C1 segment of cervical spinal cord (tissue), 14 donors: ENCODE measurements at regions not wholly inside any gene's neighbourhood (a gene's known extent, or its start where the extent isn't known, plus 50 kb on each side); places are given as distances from the start of the nearest gene placed in this dataset.
"Not testable (repeated sequence)": the region's sequence is repeated elsewhere in the genome, so short reads cannot be mapped to it uniquely, and the experiment has no call there.

Source experiments
- DNase-seq, 14 donors: peaks; one replicate each; lab custom pipeline; 2025; lab: John Stamatoyannopoulos, UW

- DNase-seq: not testable (repeated sequence)
These were observed 109.4 kb upstream of the XIST start for GRCh38 chrX:73961867-73962266.

- no peak for DNase-seq
These were observed 92.0 kb upstream of the XIST start for GRCh38 chrX:73944563-73944908.

GRCh38 chrX:73943693-73944562, 91.4 kb upstream of the XIST start:
- peak; percentile 24 to 91 (median 82) for DNase-seq

GRCh38 chrX:73940893-73941470, 88.5 kb upstream of the XIST start:
- no peak for DNase-seq

GRCh38 chrX:73937843-73938242, 85.3 kb upstream of the XIST start:
- not testable (repeated sequence) for DNase-seq

DNA sequence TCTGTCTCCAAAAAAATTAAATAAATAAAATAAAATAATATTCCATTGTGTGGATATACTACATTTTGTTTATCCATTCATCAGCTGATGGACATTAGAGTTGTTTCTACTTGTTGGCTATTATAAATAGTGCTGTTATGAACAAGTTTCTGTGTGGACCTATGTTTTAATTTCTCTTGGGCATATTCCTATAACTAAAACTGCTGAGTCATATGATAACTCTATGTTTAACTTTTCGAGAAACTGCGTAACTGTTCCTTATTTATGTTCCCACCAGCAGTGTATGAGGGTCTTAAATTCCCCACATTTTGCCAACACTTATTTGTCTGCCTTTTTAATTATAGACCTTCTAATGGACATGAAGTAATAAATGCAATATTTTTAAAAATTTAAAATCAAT, 80.0 kb upstream of the XIST start:
- no peak for DNase-seq

DNA sequence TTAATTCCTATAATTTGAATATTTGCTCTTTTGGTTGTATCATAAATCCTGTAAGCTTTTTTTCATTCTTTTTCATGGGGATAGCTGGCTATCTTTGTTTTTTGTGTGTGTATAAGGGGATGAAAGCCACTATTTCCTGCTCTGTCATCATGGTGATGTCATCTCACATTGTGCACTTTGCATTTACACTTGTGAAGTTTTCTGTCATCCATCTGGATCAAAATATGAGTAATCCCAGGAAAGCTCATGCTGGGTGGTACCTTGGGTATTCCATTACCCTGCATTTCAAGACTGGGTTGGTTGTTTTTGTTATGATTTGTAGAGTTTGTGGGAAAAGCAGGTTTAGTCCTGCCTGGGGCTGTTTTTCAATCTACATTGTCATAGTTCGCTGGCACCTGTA, 77.8 kb upstream of the XIST start:
- no peak for DNase-seq

- DNase-seq: no peak
These were observed 70.4 kb upstream of the XIST start for GRCh38 chrX:73922856-73923455.

DNA sequence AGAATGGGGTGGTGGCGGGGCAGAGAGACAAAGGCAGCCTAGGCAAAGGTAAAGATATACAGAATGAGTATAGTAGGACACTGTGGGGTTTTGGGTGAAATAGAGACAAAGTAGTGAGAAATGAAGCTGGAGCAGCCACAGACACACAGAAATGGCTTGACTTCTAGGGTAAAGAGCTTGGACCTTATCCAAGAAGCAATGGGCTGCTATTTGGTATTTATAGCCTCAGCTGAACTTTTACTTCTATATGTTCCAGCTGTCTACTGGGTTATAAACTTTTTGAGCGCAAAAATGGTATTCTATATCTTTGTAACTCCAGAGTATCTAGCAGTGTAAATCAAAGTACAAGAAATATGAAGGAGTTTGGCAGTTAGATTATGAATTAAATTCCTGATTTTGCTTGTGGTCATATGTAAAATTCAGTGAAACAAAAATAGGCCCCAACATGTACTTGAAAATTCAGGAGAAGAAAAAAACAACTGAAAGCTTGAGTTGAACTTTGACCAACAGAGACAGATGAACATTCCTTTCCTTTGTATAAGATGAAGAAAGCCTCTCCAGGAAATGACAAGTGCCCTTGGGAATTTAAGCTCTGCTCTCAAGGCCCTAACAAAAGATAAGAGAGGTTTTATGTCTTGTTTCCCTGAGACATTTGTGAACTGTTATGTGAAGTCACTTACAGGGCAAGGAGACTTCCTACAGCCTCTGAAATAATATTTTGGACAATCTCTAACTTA, 64.6 kb upstream of the XIST start:
- DNase-seq: no peak

DNA sequence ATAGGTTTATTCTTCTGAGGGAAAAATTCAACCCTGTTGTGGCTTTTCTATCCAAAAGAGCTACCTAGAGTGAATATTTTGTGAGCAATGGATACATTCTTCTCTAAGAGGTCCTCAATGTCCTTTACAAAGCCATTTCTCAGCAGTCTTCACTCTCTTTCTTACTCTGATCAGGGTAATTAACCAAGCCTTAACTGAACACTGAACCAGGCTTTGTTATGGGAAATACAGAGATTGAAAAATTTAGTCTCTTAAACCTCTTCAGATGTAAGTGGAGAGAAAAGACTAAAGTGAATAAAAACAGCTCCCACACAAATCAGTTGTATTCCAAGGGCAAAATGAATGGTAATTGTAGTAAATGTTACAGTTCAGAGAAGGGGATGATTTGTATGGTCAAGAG, 64.0 kb upstream of the XIST start:
- no peak for DNase-seq

DNA sequence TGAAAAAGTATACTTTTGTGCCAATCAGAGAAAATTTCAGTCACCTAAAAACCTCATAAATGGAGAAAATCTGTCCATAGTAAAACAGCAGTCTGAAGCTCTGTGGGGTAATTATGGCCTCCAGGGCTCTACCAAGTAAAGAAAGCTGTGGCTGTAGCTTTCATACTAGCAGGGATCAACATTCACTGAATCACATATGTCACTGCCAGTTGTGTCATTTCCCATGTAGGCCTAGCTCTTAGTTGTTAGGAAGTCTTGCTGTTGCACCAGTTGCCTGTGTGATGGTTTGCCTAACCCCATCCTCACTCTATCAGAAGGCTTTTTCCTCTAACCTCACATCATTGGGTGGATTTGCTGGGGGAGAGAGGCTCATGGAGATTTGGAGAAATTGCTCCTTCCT, 62.3 kb upstream of the XIST start:
- not testable (repeated sequence) for DNase-seq

DNA sequence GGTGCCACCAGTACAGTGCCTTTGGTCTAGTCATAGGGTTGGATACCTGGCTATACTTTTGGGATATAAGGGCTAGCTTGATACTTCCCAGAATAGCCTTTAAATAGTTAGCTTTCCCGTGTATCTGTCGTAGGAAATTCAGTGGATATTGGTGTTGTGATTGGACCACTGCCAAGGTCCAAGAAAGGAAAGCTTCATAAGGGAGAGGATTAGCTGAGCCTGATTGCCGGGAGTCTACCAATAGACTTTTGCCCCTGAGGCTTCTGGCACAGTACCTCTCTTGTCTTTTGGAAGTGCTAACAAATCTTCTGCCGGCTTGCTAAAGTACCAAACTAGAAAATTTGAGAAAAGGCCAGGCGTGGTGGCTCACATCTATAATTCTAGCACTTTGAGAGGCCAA, 61.1 kb upstream of the XIST start:
- no peak for DNase-seq

GRCh38 chrX:73911946-73912345, 59.4 kb upstream of the XIST start:
- DNase-seq: not testable (repeated sequence)

GRCh38 chrX:73905749-73906374, 53.3 kb upstream of the XIST start:
- not testable (repeated sequence) for DNase-seq

GRCh38 chrX:73903941-73904340, 51.4 kb upstream of the XIST start:
- no peak for DNase-seq
